Omental fat pad (tissue), 3 donors: ENCODE measurements at regions not wholly inside any gene's neighbourhood (a gene's known extent, or its start where the extent isn't known, plus 50 kb on each side); places are given as distances from the start of the nearest gene placed in this dataset.

ENCODE experiments used
- ATAC-seq: fragments of 150-250 bp; one replicate; pipeline ENCODE4 v1.9.1; 2016; ENCODE audit warnings: mild to moderate bottlenecking, moderate library complexity; ENCODE audit not compliant: low FRiP score
- DNase-seq: peaks from one replicate; pipeline ENCODE4 v3.0.0-alpha.2; 2019; ENCODE audit warnings: low spot score
- TF ChIP-seq, protein P1 (sequence below), 3 donors: fragments of 450-650 bp; IDR thresholded peaks; one replicate each; pipeline ENCODE4 v1.5.1; 2016 to 2017; ENCODE audit warnings: antibody characterized with exemption in 3 of 3, mild to moderate bottlenecking in 3 of 3, moderate library complexity in 2 of 3

DNA sequence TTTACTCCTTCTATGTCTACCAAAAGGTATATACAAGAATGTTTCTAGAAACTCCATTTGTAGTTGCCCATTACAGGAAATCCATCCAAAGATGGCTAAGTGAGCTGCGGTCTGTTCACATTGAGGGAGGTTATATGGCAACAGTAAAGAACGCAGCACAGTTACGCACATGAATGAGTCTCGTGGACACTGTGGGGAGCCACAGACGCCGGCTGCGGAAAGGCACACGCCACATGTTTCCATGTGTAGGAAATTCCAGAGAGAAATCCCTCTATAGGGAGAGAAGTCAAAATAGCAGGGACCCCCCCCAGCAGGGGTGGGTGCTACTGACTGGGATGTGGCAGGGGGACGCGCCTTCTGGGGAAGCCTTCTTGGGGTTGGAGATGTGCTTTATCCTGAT lies 139.0 kb upstream of the NCOR2 start:
- no peak for DNase-seq
- no peak for ATAC-seq

DNA sequence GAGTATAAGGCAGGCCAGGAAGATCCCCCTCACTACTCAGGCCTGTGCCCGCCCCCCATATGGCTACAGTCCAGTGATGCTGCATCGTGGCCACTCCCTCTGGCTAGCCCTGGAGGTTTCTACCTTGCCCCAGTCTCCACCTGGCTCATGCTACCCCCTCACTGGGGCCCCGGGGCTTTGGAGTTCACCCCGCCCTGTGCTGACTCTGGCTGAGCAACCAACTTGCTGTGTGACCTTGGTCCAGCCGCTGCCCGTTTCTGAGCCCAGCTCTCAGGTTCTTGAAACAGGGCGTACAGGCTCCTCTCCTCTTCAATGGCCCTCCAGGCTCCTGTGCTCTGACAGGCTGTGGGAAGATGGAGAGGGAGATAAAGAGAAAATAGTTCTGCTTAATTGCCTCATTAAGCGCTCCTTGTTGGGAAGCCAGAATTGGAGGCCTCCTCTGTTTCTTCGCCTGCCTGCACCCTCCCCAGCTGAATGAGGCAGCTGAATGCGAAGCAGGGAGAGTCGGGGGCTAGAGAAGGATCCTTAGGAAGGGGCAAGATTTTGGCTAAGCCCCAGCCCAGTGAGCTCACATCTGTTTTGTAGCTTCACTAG lies 138.2 kb upstream of the NCOR2 start:
- TF ChIP-seq, protein P1, sequence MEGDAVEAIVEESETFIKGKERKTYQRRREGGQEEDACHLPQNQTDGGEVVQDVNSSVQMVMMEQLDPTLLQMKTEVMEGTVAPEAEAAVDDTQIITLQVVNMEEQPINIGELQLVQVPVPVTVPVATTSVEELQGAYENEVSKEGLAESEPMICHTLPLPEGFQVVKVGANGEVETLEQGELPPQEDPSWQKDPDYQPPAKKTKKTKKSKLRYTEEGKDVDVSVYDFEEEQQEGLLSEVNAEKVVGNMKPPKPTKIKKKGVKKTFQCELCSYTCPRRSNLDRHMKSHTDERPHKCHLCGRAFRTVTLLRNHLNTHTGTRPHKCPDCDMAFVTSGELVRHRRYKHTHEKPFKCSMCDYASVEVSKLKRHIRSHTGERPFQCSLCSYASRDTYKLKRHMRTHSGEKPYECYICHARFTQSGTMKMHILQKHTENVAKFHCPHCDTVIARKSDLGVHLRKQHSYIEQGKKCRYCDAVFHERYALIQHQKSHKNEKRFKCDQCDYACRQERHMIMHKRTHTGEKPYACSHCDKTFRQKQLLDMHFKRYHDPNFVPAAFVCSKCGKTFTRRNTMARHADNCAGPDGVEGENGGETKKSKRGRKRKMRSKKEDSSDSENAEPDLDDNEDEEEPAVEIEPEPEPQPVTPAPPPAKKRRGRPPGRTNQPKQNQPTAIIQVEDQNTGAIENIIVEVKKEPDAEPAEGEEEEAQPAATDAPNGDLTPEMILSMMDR (IDR thresholded peaks at IDR 0.05) = no peak
- ATAC-seq (no peak), DNase-seq (no peak)

More for the DNA sequence above, 139.0 kb upstream of the NCOR2 start:
- TF ChIP-seq, protein P1 (IDR thresholded peaks at IDR 0.05) = no peak

DNA sequence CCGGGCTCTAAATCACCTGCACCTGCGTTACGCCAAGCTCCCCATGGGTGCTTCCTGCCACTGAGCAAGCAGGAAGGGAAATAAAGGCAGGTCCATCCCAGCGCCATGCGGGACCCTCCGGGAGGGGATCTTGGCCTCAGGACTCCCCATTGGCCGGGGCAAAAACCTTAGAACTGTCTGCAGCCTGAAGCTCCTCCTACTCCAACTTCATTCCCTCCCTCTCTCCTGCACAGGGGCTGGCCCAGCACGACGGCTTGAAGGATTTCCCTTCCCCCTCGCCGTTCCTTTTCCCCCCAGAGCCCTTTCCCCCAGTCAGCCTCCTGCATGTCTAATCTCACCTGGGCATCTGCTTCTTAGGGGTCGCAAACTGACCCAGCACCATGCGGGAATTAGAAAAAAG lies 137.2 kb upstream of the NCOR2 start:
- TF ChIP-seq, protein P1 (IDR thresholded peaks at IDR 0.05) = no peak
- ATAC-seq (no peak), DNase-seq (no peak)

DNA sequence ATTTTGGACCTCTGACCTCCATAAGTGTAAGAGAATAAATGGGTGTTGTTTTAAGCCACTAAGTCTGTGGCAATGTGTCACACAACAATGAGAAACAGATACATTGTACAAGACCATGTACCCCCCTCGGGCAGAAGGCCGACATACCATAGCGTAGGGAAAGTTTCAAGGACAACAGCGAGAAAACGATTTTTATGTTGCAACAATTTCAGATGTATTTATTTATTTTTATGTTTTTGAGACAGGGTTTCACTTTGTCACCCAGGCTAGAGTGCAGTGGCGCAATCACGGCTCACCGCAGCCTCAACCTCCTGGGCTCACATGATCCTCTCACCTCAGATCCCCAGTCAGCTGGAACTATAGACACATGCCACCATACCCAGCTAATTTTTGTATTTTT lies 136.4 kb upstream of the NCOR2 start:
- TF ChIP-seq, protein P1 (IDR thresholded peaks at IDR 0.05) = no peak
- ATAC-seq (no peak), DNase-seq (no peak)

DNA sequence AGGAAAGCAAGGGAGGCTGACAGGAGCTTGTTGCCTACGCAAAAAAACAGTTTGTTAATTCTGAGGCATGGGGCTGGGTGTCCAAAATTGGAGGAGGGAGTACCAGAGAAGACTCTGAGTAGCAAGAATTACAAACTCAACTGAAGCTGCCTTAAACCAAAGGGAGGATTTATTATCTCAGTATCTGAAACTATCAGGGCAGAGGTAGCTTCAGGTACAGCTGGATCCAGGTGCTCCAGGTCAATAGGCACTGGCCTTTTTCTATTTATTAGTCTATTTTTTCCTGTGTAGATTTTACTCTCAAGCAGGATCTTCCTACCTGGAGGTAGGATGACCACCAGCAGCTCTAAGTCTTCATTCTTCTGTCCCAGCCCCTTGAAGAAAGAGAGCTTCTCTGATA lies 135.3 kb upstream of the NCOR2 start:
- DNase-seq (no peak), ATAC-seq (no peak)
- TF ChIP-seq, protein P1 (IDR thresholded peaks at IDR 0.05) = no peak

DNA sequence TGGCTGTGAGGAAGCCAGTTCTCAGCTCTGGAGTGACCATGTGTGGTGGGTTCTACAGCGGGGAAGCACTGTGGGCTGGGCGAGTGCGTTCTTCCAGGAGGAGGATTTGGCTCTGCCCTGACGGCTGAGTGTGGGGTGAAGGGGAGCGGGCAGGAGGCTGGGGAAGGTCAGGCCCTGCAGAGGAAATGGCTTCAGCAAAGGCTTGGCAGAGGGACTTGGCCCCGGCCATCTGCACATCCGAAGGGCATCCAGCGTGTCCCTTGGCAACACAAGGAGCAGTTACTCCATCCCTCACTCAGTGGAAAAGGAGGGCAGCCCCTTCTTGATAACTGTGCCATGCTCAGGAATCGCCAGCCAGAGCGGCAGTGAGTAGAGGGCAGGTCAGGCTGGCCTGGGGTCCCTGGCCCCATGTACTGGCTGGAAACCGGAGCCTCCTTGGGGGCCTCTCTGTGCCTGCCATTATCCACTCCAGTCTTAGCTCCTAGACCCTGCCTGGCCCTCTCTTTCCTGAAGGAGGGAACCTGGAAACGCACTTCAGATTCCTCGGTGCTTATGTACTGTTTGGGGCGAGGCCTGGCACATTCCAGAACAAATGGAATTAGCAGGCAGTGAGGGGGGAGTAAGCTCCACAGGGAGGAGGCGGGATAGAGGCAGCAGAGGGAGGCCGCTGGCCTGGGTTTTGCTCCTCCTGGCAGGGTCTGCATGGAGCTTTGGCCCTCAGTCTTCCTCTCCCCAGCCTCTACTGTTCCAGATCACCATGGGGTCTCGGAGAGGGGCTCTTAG lies 133.6 kb upstream of the NCOR2 start:
- ATAC-seq (peak; percentile 84), DNase-seq (no peak)
- TF ChIP-seq, protein P1 (IDR thresholded peaks at IDR 0.05) = no peak

DNA sequence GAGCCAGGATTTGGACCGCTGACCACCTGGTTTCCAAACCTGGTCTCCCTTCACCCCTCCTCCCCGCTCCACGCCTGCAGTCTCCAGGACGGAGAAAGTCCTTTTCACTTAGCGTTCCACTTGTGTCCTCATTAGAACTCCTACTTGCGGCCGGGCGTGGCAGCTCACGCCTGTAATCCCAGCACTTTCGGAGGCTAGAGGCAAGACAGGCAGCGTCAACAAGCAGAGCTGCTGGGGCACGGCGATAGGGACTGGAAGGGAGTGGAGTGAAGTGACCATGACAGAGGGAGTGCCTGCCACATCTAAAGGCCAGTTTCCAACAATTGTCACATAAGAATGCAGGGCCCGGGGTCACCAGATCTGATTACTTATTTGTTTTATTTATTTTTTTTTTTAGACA lies 132.5 kb upstream of the NCOR2 start:
- DNase-seq = no peak
- TF ChIP-seq, protein P1 (IDR thresholded peaks at IDR 0.05) = no peak
- ATAC-seq = no peak
